Upper lobe of right lung (tissue), 1 donor: ENCODE measurements at regions not wholly inside any gene's neighbourhood (a gene's known extent, or its start where the extent isn't known, plus 50 kb on each side); places are given as distances from the start of the nearest gene placed in this dataset.

ENCODE experiments used
- ATAC-seq: fragments of 200-7000 bp; cut with Tn5 transposase; one replicate; pipeline ENCODE4 v1.9.1; 2020; ENCODE audit warnings: mild to moderate bottlenecking, moderate library complexity
- DNase-seq: peaks from one replicate; pipeline ENCODE4 v3.0.0-alpha.2; 2020
- H3K27ac ChIP-seq: fragments of 200-600 bp; one replicate; pipeline ENCODE4 v1.8.0; 2022
- H3K27me3 ChIP-seq: fragments of 200-600 bp; one replicate; pipeline ENCODE4 v1.8.0; 2022; ENCODE audit warnings: mild to moderate bottlenecking
- H3K36me3 ChIP-seq: fragments of 200-600 bp; one replicate; pipeline ENCODE4 v1.8.0; 2022
- H3K4me1 ChIP-seq: fragments of 200-600 bp; one replicate; pipeline ENCODE4 v1.8.0; 2022
- H3K4me3 ChIP-seq: fragments of 200-600 bp; one replicate; pipeline ENCODE4 v1.8.0; 2022; ENCODE audit warnings: mild to moderate bottlenecking
- H3K9me3 ChIP-seq: fragments of 200-600 bp; one replicate; pipeline ENCODE4 v1.8.0; 2022
- CTCF ChIP-seq: fragments of 200-600 bp; IDR thresholded peaks from one replicate; pipeline ENCODE4 v1.8.0; 2022; ENCODE audit warnings: antibody characterized with exemption
- intact Hi-C: fragments of 100-400 bp; cut with DNase I; formaldehyde crosslinking; loops from one replicate; pipeline ENCODE4 v1.11.0; 2022
- donor health status: DM: no; HTN: yes; CAD: no; lungs with severe emphysema.

- no peak for DNase-seq
- no peak for ATAC-seq
- no peaks in the 10 kb centered on the region for H3K4me1 ChIP-seq
- no peak for TF ChIP-seq CTCF
- H3K27ac ChIP-seq: no peak overlapping the region
- no peaks in the 10 kb centered on the region for H3K27me3 ChIP-seq
- no peaks in the 10 kb centered on the region for H3K9me3 ChIP-seq
- no peaks in the 10 kb centered on the region for H3K36me3 ChIP-seq
- intact Hi-C loops: no loop called here
- no peak overlapping the region for H3K4me3 ChIP-seq
Measured at GRCh38 chr3:181879926-181880325, 168.2 kb downstream of the SOX2 start.

- DNase-seq: no peak
- intact Hi-C loops: no loop called here
- H3K4me3 ChIP-seq: no peak overlapping the region
- TF ChIP-seq CTCF: no peak
- no peaks in the 10 kb centered on the region for H3K36me3 ChIP-seq
- no peak for ATAC-seq
- H3K9me3 ChIP-seq: no peaks in the 10 kb centered on the region
- no peaks in the 10 kb centered on the region for H3K4me1 ChIP-seq
- no peaks in the 10 kb centered on the region for H3K27me3 ChIP-seq
- H3K27ac ChIP-seq: no peak overlapping the region
Measured at GRCh38 chr3:181880331-181880730, 168.6 kb downstream of the SOX2 start.

GRCh38 chr3:181881749-181882148 lies 170.0 kb downstream of the SOX2 start:
- Histone ChIP-seq H3K27me3 (no peaks in the 10 kb centered on the region), H3K27ac (no peak overlapping the region), H3K4me3 (no peak overlapping the region), H3K4me1 (no peaks in the 10 kb centered on the region), H3K9me3 (no peaks in the 10 kb centered on the region), H3K36me3 (no peaks in the 10 kb centered on the region)
- DNase-seq (no peak), ATAC-seq (no peak)
- no peak for TF ChIP-seq CTCF
- intact Hi-C loops: no loop called here

- intact Hi-C loops: no loop called here
Measured at GRCh38 chr3:181885868-181886630, 174.3 kb downstream of the SOX2 start.

GRCh38 chr3:181886676-181887075 lies 175.0 kb downstream of the SOX2 start:
- intact Hi-C loops: no loop called here
- no peak overlapping the region for H3K4me3 ChIP-seq
- ATAC-seq (no peak), DNase-seq (no peak)
- H3K36me3 ChIP-seq: no peaks in the 10 kb centered on the region
- no peaks in the 10 kb centered on the region for H3K9me3 ChIP-seq
- H3K27me3 ChIP-seq: no peaks in the 10 kb centered on the region
- no peak overlapping the region for H3K27ac ChIP-seq
- TF ChIP-seq CTCF: no peak
- H3K4me1 ChIP-seq: no peaks in the 10 kb centered on the region

More at GRCh38 chr3:181885868-181886630, 174.3 kb downstream of the SOX2 start:
- H3K4me3 ChIP-seq: no peak overlapping the region
- no peaks in the 10 kb centered on the region for H3K4me1 ChIP-seq
- ATAC-seq: no peak
- no peaks in the 10 kb centered on the region for H3K27me3 ChIP-seq
- no peak for DNase-seq
- no peaks in the 10 kb centered on the region for H3K36me3 ChIP-seq
- TF ChIP-seq CTCF: no peak
- H3K27ac ChIP-seq: no peak overlapping the region
- H3K9me3 ChIP-seq: no peaks in the 10 kb centered on the region

- Histone ChIP-seq H3K36me3 (no peaks in the 10 kb centered on the region), H3K9me3 (no peaks in the 10 kb centered on the region), H3K4me1 (no peaks in the 10 kb centered on the region), H3K27ac (no peak overlapping the region), H3K4me3 (no peak overlapping the region), H3K27me3 (no peaks in the 10 kb centered on the region)
- no peak for ATAC-seq
- DNase-seq: no peak
- intact Hi-C loops: no loop called here
- TF ChIP-seq CTCF: no peak
Measured at GRCh38 chr3:181887685-181888084, 176.0 kb downstream of the SOX2 start.
